Dendritic cell treated with granulocyte-macrophage colony-stimulating factor and Interleukin-4, amounts not matched to agents 40 ng/mL and 50 ng/mL, for 4 days (primary cell): ENCODE measurements at regions not wholly inside any gene's neighbourhood (a gene's known extent, or its start where the extent isn't known, plus 50 kb on each side); places are given as distances from the start of the nearest gene placed in this dataset.

Experiments used
- H3K27ac Mint-ChIP-seq: one replicate; pipeline ENCODE4 v1.8.0; 2022; ENCODE audit warnings: mild to moderate bottlenecking, mixed read lengths
- H3K27me3 Mint-ChIP-seq: one replicate; pipeline ENCODE4 v1.8.0; 2022; ENCODE audit warnings: mild to moderate bottlenecking, mixed read lengths
- H3K36me3 Mint-ChIP-seq: one replicate; pipeline ENCODE4 v1.8.0; 2022; ENCODE audit warnings: low read depth, mixed read lengths
- H3K4me1 Mint-ChIP-seq: one replicate; pipeline ENCODE4 v1.8.0; 2022; ENCODE audit warnings: low read depth, mixed read lengths
- H3K4me3 Mint-ChIP-seq: one replicate; pipeline ENCODE4 v1.8.0; 2022; ENCODE audit warnings: mild to moderate bottlenecking, moderate library complexity, mixed read lengths
- H3K9me3 Mint-ChIP-seq: one replicate; pipeline ENCODE4 v1.8.0; 2022; ENCODE audit warnings: mixed read lengths
- intact Hi-C: fragments of 100-400 bp; cut with micrococcal nuclease; formaldehyde crosslinking; loops from one replicate; pipeline ENCODE4 v1.15.0; 2022

- no peaks in the 10 kb centered on the region for H3K36me3 Mint-ChIP-seq
- H3K4me3 Mint-ChIP-seq: no peak overlapping the region
- H3K27me3 Mint-ChIP-seq: no peaks in the 10 kb centered on the region
- H3K9me3 Mint-ChIP-seq: no peaks in the 10 kb centered on the region
- no peak overlapping the region for H3K27ac Mint-ChIP-seq
- H3K4me1 Mint-ChIP-seq: no peaks in the 10 kb centered on the region
- intact Hi-C loops: no loop called here
Measured at GRCh38 chr5:93130624-93131490, 450.2 kb downstream of the NR2F1-AS1 start.

DNA sequence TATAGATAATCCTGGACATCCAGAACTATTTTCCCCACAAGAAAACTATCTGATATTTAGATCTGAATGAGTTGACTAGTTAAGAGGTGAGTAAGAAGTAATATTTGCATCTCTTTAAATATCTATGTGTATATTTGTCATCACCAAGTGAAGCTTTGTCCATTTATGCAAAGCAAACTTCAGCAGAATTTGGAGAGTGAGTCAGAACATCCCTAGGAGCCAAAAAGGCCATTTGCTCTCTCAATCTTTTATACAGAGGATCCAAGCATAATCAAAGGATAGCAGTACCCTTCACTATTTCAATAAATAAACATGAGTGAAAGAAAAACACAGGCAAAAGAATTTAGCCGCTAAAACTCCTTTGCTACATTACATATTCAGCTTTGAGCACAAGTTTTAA lies 454.4 kb downstream of the NR2F1-AS1 start:
- H3K4me1 Mint-ChIP-seq: no peaks in the 10 kb centered on the region
- no peaks in the 10 kb centered on the region for H3K36me3 Mint-ChIP-seq
- H3K27ac Mint-ChIP-seq: no peak overlapping the region
- intact Hi-C loops: no loop called here
- H3K27me3 Mint-ChIP-seq: no peaks in the 10 kb centered on the region
- H3K4me3 Mint-ChIP-seq: no peak overlapping the region
- no peaks in the 10 kb centered on the region for H3K9me3 Mint-ChIP-seq

DNA sequence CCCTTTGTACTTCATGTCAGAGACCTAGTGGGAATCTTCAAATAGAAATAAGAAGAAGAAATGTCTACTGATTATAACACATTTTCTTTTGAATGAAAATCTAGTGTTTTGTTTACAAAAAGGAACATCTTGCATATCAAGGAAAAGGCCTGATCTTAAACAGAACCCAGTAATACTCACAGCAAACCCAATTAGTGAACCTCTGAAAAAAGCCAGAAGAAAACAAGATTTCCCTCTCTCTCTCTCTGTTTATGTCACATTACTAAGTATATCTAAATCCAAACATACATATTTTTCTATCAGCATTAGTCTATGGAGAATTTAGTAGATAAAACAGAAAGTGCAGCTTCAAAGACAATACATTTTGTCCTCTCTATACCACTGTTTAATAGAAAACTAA lies 457.9 kb downstream of the NR2F1-AS1 start:
- H3K36me3 Mint-ChIP-seq: no peaks in the 10 kb centered on the region

DNA sequence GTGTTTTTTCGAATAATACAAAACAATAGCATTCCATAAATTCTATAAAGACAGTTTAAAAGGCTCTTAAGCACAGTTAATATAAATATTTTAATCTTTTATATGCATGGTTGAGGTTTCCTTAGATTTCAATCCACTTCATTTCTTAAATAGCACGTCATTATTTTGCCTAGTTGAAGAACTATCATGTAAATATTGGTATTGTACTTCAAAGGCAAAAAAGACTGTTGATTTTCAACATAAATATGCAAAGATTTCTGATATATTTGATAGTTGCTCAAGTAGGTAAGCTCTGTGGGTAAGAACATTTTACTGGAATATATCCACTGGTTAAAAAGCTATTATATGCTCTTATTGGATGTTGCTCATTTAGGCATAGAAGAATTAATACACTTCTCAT lies 458.6 kb downstream of the NR2F1-AS1 start:
- Mint-ChIP-seq H3K27ac (no peak overlapping the region), H3K27me3 (no peaks in the 10 kb centered on the region), H3K36me3 (no peaks in the 10 kb centered on the region), H3K4me1 (no peaks in the 10 kb centered on the region), H3K9me3 (no peaks in the 10 kb centered on the region), H3K4me3 (no peak overlapping the region)
- intact Hi-C loops: no loop called here

More for the DNA sequence above, 457.9 kb downstream of the NR2F1-AS1 start:
- no peak overlapping the region for H3K27ac Mint-ChIP-seq
- intact Hi-C loops: no loop called here
- no peaks in the 10 kb centered on the region for H3K9me3 Mint-ChIP-seq
- H3K27me3 Mint-ChIP-seq: no peaks in the 10 kb centered on the region
- no peak overlapping the region for H3K4me3 Mint-ChIP-seq
- no peaks in the 10 kb centered on the region for H3K4me1 Mint-ChIP-seq

GRCh38 chr5:93120771-93121170 lies 460.2 kb downstream of the NR2F1-AS1 start:
- intact Hi-C loops: no loop called here
- no peaks in the 10 kb centered on the region for H3K36me3 Mint-ChIP-seq
- no peak overlapping the region for H3K4me3 Mint-ChIP-seq
- H3K4me1 Mint-ChIP-seq: no peaks in the 10 kb centered on the region
- H3K27me3 Mint-ChIP-seq: no peaks in the 10 kb centered on the region
- no peaks in the 10 kb centered on the region for H3K9me3 Mint-ChIP-seq
- no peak overlapping the region for H3K27ac Mint-ChIP-seq

DNA sequence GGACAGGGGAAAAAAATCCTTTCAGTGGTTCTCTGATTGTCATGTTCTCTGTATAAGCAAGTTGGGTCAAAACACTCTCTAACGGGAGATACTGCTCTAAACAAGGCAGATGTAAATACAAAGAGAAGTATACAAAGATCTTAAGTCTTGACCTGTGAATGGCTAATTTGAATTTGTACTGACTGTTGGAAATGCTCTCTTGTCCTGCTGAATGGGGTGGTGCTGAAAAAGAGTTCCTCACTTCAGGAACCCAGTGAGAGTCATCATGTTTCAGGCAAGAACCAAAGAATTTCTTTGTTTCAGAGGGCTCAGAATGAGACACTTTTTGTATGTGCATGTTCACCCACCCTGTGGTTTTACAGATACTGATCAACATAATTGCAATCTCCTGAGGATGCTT lies 461.0 kb downstream of the NR2F1-AS1 start:
- Mint-ChIP-seq H3K27ac (no peak overlapping the region), H3K9me3 (no peaks in the 10 kb centered on the region)
- intact Hi-C loops: no loop called here

GRCh38 chr5:93117751-93118531 lies 463.1 kb downstream of the NR2F1-AS1 start:
- Mint-ChIP-seq H3K4me1 (no peaks in the 10 kb centered on the region), H3K4me3 (no peak overlapping the region), H3K27me3 (no peaks in the 10 kb centered on the region), H3K9me3 (no peaks in the 10 kb centered on the region), H3K36me3 (no peaks in the 10 kb centered on the region), H3K27ac (no peak overlapping the region)
- intact Hi-C loops: no loop called here

More for the DNA sequence above, 461.0 kb downstream of the NR2F1-AS1 start:
- Mint-ChIP-seq H3K4me3 (no peak overlapping the region), H3K4me1 (no peaks in the 10 kb centered on the region), H3K27me3 (no peaks in the 10 kb centered on the region), H3K36me3 (no peaks in the 10 kb centered on the region)

- Mint-ChIP-seq H3K27ac (no peak overlapping the region), H3K4me3 (no peak overlapping the region), H3K4me1 (no peaks in the 10 kb centered on the region), H3K9me3 (no peaks in the 10 kb centered on the region), H3K27me3 (no peaks in the 10 kb centered on the region), H3K36me3 (no peaks in the 10 kb centered on the region)
- intact Hi-C loops: no loop called here
Measured at GRCh38 chr5:93107805-93108520, 473.1 kb downstream of the NR2F1-AS1 start.

- no peaks in the 10 kb centered on the region for H3K4me1 Mint-ChIP-seq
- intact Hi-C loops: no loop called here
Measured at GRCh38 chr5:93107141-93107540, 473.9 kb downstream of the NR2F1-AS1 start.

DNA sequence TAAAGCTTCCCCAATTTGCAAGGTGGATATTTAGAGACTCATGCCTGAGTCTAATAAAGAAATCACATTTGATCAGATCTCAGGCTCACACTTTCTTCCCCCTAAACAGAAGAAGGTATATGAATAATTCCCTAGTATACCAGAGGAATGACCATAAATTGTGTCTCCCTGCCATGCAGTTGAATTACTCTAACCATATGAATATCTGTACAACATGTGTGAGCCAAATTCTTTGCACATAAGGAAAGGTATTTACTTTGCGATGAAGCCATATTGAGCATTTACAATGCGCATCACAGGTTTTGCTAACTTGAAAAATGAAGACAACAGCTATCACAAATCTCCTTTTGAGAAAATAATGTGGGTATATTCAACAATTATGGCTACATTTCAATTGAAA lies 479.4 kb downstream of the NR2F1-AS1 start:
- Mint-ChIP-seq H3K4me1 (no peaks in the 10 kb centered on the region), H3K9me3 (peaks cover 19% of the 10 kb centered on the region), H3K36me3 (no peaks in the 10 kb centered on the region), H3K4me3 (no peak overlapping the region), H3K27ac (no peak overlapping the region), H3K27me3 (no peaks in the 10 kb centered on the region)
- intact Hi-C loops: no loop called here

More at GRCh38 chr5:93107141-93107540, 473.9 kb downstream of the NR2F1-AS1 start:
- no peaks in the 10 kb centered on the region for H3K27me3 Mint-ChIP-seq
- no peaks in the 10 kb centered on the region for H3K9me3 Mint-ChIP-seq
- H3K36me3 Mint-ChIP-seq: no peaks in the 10 kb centered on the region
- no peak overlapping the region for H3K27ac Mint-ChIP-seq
- no peak overlapping the region for H3K4me3 Mint-ChIP-seq

DNA sequence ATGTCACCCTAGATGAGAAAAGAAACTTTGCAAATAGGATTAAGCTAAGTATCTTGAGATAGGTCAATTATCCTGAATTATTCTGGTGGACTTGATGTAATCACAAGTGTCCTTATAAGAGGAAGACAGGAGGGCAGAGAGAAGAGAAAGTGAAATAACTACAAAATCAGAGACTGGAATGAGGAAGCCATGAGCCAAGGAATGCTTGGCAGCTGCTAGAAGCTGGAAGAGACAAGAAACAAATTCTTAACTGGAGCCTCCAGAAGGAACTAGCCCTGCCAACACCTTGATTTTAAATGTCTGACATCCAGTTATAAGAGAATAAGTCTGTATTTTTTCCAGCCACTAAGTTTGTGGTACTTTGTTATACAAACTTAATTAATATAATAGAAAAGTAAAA lies 480.0 kb downstream of the NR2F1-AS1 start:
- intact Hi-C loops: no loop called here
- H3K4me3 Mint-ChIP-seq: no peak overlapping the region
- peaks cover 19% of the 10 kb centered on the region for H3K9me3 Mint-ChIP-seq
- no peak overlapping the region for H3K27ac Mint-ChIP-seq
- no peaks in the 10 kb centered on the region for H3K36me3 Mint-ChIP-seq
- H3K27me3 Mint-ChIP-seq: no peaks in the 10 kb centered on the region
- H3K4me1 Mint-ChIP-seq: no peaks in the 10 kb centered on the region

DNA sequence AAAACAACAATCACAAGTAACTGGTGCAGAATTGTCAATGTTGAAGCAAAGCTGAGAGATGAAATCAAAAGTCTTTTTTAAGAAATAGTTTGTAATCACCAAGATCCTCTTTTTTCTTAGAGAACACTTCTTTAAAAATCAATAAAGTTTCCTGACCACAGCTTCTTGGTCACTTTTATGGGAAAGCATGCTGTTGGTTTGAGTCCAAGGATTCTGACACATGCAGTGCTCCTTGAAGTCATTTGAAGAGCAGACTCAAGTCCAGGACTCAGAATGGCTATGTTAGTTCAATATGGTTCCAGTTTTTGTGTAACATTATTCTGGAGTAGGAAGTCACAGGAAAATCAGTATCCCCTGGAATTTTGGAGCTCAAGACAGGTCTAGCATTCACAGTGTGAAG lies 480.6 kb downstream of the NR2F1-AS1 start:
- Mint-ChIP-seq H3K27ac (no peak overlapping the region), H3K27me3 (no peaks in the 10 kb centered on the region), H3K36me3 (no peaks in the 10 kb centered on the region), H3K4me1 (no peaks in the 10 kb centered on the region), H3K4me3 (no peak overlapping the region), H3K9me3 (peaks cover 19% of the 10 kb centered on the region)
- intact Hi-C loops: no loop called here

DNA sequence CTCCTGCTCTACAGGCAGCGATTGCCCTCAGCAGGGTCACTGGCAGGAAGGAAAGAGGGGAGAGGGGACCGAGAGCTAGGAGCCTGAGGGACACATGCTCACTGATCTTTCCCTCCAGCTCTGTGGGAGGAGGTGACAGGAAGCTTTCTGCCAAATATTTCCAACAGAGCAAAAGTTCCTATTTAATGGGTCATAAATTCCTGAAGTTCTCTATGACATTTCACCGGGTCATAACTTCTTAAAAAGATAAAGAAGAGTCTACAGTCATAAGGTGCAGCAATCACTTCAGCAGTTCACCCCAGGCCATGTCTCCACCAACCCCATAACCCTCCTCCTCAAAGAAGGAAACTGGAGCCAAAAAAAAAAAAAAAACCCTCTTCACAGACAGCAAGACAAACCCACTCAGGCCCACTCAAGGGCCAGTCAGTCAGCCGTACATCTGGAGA lies 481.1 kb downstream of the NR2F1-AS1 start:
- intact Hi-C loops: no loop called here
- no peak overlapping the region for H3K4me3 Mint-ChIP-seq

GRCh38 chr5:93096561-93096960 lies 484.5 kb downstream of the NR2F1-AS1 start:
- no peak overlapping the region for H3K4me3 Mint-ChIP-seq
- intact Hi-C loops: no loop called here
- H3K9me3 Mint-ChIP-seq: peaks cover 31% of the 10 kb centered on the region
- no peaks in the 10 kb centered on the region for H3K36me3 Mint-ChIP-seq
- H3K4me1 Mint-ChIP-seq: no peaks in the 10 kb centered on the region
- no peak overlapping the region for H3K27ac Mint-ChIP-seq
- no peaks in the 10 kb centered on the region for H3K27me3 Mint-ChIP-seq

More for the DNA sequence above, 481.1 kb downstream of the NR2F1-AS1 start:
- no peaks in the 10 kb centered on the region for H3K27me3 Mint-ChIP-seq
- H3K27ac Mint-ChIP-seq: no peak overlapping the region
- H3K9me3 Mint-ChIP-seq: peaks cover 19% of the 10 kb centered on the region
- no peaks in the 10 kb centered on the region for H3K36me3 Mint-ChIP-seq
- H3K4me1 Mint-ChIP-seq: no peaks in the 10 kb centered on the region
